ENCODE measurements at regions not wholly inside any gene's neighbourhood (a gene's known extent, or its start where the extent isn't known, plus 50 kb on each side); places are given as distances from the start of the nearest gene placed in this dataset.

DNA sequence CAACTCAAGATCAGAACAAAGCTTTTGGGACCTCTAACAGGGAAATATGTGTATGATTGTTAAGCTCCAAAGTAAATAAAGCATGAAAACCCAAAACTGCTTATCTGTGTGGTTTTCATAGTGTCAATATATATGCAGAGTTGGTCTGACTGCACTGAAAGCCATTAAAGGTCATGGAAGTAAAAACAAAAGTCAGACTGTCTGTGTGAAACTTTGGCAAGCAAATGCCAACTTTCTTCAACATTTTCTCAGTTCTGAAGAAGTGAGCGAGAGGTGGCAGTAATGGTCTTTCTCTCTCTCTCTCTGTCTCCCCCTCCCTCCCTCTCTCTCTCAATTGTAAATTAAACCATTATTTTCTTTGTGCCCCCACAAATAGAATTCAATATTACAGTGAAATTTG is 100.1 kb upstream of the S1PR1 start:
- no peak overlapping the region for H3K27ac ChIP-seq
- no peak for TF ChIP-seq ZFX (IDR thresholded peaks at IDR 0.05)
- TF ChIP-seq, protein P1, sequence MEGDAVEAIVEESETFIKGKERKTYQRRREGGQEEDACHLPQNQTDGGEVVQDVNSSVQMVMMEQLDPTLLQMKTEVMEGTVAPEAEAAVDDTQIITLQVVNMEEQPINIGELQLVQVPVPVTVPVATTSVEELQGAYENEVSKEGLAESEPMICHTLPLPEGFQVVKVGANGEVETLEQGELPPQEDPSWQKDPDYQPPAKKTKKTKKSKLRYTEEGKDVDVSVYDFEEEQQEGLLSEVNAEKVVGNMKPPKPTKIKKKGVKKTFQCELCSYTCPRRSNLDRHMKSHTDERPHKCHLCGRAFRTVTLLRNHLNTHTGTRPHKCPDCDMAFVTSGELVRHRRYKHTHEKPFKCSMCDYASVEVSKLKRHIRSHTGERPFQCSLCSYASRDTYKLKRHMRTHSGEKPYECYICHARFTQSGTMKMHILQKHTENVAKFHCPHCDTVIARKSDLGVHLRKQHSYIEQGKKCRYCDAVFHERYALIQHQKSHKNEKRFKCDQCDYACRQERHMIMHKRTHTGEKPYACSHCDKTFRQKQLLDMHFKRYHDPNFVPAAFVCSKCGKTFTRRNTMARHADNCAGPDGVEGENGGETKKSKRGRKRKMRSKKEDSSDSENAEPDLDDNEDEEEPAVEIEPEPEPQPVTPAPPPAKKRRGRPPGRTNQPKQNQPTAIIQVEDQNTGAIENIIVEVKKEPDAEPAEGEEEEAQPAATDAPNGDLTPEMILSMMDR (conservative IDR thresholded peaks at IDR 0.05): peak; percentile 26

DNA sequence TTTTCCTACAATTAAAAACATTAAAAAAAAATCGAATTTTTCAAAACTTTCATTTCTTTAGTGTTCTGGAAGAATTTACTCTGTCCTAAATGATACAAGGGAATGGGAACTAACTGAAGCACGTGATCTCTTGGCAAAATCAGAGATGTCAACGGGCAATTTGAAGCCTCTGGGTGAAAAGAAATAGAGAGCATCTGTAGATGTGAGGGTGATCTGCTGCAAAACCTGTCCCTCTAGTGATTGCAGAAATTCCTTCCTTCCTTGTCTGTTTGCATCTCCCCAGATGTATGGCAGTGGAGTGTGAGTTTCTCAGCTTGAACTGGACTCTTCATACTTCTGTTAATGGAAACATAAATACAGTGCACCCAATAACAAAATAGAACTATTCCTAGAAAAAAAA is 100.5 kb upstream of the S1PR1 start:
- H3K27ac ChIP-seq: no peak overlapping the region
- TF ChIP-seq ZFX (IDR thresholded peaks at IDR 0.05): no peak
- TF ChIP-seq, protein P1 (conservative IDR thresholded peaks at IDR 0.05): no peak

DNA sequence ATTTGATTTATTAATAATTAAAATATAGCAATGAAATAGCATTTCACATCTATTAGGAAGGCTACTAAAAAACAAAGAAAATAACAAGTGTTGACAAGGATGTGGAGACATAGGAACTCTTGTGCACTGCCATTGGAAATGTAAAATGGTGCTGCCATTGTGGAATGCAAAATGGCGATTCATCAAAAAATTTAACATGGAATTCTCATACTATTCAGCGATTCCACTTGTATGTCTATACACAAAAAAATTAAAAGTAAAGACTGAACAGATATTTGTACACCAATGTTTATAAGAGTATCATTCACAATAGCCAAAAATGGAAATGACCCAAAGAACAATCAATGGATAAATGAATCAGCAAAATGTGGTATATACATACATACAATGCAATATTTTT is 101.3 kb upstream of the S1PR1 start:
- no peak for TF ChIP-seq ZFX (IDR thresholded peaks at IDR 0.05)
- TF ChIP-seq, protein P1 (conservative IDR thresholded peaks at IDR 0.05): no peak
- no peak overlapping the region for H3K27ac ChIP-seq

DNA sequence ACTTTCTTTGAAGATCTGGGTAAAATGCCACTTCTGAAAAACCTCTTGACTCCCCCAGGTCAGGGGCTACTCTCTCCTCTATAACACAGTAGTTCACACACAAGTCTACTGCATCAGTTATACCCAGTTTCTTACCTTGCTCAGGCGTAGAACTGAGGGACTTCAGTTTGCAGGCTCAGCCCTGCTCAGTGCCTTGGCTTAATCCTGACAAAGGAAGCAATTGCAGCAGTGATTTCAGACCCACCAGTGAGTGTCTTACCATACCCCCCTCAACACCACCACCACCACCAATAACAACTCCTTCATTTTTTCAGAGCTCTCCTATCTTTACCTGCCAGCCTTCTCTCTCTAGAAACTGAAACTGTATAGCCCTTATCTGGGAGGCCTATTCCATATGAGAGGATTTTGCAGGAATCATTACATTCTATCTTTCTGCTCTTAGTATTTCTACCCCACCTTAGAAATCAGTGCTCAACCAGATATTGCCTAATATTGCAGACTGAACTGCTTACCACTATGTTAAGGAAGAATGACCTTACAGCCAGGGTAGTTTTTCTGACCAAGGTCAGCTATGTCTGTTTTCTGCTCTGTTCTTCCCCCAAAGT is 105.5 kb upstream of the S1PR1 start:
- no peak overlapping the region for H3K27ac ChIP-seq
- TF ChIP-seq, protein P1 (conservative IDR thresholded peaks at IDR 0.05): no peak
- TF ChIP-seq ZFX (IDR thresholded peaks at IDR 0.05): no peak

DNA sequence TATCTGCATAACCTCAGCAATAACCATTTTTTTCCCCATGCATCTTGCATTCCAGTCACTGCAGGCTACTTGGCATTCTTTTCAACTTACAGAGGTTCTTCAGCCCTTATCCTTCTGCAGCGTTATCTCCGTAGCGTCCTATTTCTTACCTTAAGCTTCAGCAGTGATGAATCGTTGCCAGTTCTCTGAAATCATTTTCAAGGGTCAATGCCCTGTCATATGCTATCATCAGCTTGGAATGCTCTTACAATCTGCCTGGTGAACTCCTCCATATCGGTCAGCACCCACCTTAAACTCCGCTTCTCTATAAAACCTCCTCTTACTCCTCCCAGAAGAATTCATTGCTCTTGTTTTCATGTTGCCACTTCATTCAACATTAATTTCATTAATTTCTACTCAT is 105.1 kb upstream of the DPH5 start:
- TF ChIP-seq, protein P1 (conservative IDR thresholded peaks at IDR 0.05): no peak
- no peak for TF ChIP-seq ZFX (IDR thresholded peaks at IDR 0.05)
- H3K27ac ChIP-seq: no peak overlapping the region

DNA sequence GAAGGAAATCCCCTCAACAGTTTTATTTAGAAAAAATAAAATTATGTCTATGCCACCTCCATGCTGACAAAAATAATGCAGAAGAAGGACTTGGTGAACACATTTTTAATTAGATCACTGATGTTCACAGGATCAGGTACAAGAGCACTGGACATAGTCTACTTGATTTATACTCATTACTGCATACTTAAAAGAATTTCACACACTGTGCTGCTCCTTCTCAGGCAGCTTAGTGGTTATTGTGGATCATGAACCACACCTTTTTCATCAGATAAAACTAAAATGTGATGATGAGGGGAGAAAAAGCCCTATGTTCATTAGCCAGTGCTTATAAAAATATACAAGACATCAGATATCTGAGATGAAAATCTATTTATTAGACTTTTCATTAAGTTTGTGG is 103.3 kb upstream of the DPH5 start:
- H3K27ac ChIP-seq: no peak overlapping the region
- TF ChIP-seq ZFX (IDR thresholded peaks at IDR 0.05): no peak
- TF ChIP-seq, protein P1 (conservative IDR thresholded peaks at IDR 0.05): no peak

DNA sequence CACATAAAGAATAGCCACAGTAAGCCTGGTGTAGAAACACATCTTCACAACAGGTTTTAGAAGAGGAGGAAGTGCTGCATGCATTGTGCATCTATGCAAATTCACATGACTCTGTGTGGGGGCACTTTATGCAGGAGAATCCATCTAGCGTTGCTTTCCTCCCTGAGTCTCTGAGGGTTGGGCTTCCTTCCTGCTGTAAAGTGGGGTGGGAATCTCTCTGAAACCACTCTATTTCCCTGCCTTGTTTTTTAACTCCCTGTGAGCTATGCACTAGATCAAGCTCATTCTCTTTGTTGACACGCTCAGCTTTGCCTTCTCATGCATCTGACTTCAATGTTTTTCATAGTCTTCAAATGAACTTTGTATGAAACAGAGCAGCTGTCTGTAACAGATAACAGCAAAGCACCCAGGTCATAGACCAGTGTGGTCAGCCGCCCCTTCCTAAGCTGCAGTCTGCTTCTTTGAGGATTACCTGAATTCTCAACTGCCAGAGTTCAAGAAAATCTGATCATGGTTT is 102.7 kb upstream of the DPH5 start:
- no peak for TF ChIP-seq ZFX (IDR thresholded peaks at IDR 0.05)
- TF ChIP-seq, protein P1 (conservative IDR thresholded peaks at IDR 0.05): no peak
- H3K27ac ChIP-seq: no peak overlapping the region
